Muscle layer of duodenum (tissue), 2 donors: ENCODE measurements at regions not wholly inside any gene's neighbourhood (a gene's known extent, or its start where the extent isn't known, plus 50 kb on each side); places are given as distances from the start of the nearest gene placed in this dataset.
"Not testable (repeated sequence)": the region's sequence is repeated elsewhere in the genome, so short reads cannot be mapped to it uniquely, and the experiment has no call there.

Experiments
- H3K27ac ChIP-seq: one replicate; pipeline ENCODE4 v1.7.0; 2013; ENCODE audit warnings: mild to moderate bottlenecking, low read length
- H3K27me3 ChIP-seq: one replicate; pipeline ENCODE4 v1.7.0; 2013; ENCODE audit warnings: low read depth, mild to moderate bottlenecking, control low read depth, low read length
- H3K36me3 ChIP-seq, 2 donors: one replicate each; pipeline ENCODE4 v1.7.0; 2013; ENCODE audit warnings: low read length in 2 of 2, control low read depth in 1 of 2, mild to moderate bottlenecking in 1 of 2; ENCODE audit not compliant: insufficient read depth in 2 of 2, control insufficient read depth in 1 of 2
- H3K4me1 ChIP-seq, 2 donors: one replicate each; pipeline ENCODE4 v1.7.0; 2013; ENCODE audit warnings: low read length in 2 of 2, mild to moderate bottlenecking in 2 of 2, control low read depth in 1 of 2, moderate library complexity in 1 of 2; ENCODE audit not compliant: insufficient read depth in 2 of 2, control insufficient read depth in 1 of 2
- H3K4me3 ChIP-seq, 2 donors: one replicate each; pipeline ENCODE4 v1.7.0; 2013; ENCODE audit warnings: low read length in 2 of 2, low read depth in 1 of 2, mild to moderate bottlenecking in 1 of 2
- H3K9me3 ChIP-seq, 2 donors: one replicate each; pipeline ENCODE4 v1.7.0; 2013; ENCODE audit warnings: low read length in 2 of 2, control low read depth in 1 of 2, mild to moderate bottlenecking in 1 of 2; ENCODE audit not compliant: control insufficient read depth in 1 of 2
- donor health status: healthy.

DNA sequence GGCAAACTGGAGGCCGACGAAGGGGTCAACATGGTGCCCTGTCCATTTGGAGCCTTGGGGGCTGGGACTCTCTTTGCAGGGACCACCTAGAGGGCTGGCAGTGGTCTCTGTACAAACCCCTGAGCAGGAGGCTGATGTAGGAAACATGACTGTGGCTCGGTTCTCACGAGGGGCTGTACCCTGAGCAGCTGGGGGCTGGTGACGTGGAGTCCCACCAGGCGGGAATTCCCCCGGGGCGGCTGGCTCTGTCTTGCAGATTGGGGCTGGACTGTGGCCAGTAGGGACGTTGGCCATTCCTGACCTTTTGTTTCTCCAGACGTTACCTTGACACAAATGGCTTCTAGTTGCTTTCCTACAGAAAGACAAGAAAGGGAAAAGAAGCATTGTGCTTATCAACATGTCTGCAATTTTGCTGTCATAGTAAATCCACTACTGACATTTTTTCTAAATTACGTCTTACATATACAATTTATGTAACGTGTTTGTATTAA, 115.6 kb upstream of the PRKX start:
- not testable (repeated sequence) for H3K4me1 ChIP-seq, H3K4me3 ChIP-seq, H3K27ac ChIP-seq, H3K9me3 ChIP-seq, H3K36me3 ChIP-seq, H3K27me3 ChIP-seq

GRCh38 chrX:3828378-3829040, 115.1 kb upstream of the PRKX start:
- not testable (repeated sequence) for H3K36me3 ChIP-seq, H3K27ac ChIP-seq, H3K9me3 ChIP-seq, H3K4me1 ChIP-seq, H3K4me3 ChIP-seq, H3K27me3 ChIP-seq

DNA sequence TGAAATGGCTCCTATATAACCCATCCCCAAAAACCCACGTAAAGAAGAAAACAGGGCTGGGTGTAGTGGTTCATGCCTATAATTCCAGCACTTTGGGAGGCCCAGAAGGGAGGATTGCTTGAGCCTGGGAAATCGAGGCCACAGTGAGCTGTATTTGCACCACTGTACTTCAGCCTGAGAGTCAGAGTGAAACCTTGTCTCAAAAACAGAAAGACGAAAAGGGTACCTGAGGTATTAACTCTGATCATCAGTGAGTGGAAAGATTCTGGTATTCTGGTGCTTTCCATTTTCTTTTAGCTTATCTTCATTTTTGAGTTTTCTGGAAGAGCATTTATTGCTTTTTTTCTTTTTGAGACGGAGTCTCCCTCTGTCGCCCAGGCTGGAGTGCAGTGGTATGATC, 110.6 kb upstream of the PRKX start:
- H3K4me1 ChIP-seq, H3K27me3 ChIP-seq, H3K36me3 ChIP-seq, H3K4me3 ChIP-seq, H3K27ac ChIP-seq, H3K9me3 ChIP-seq: not testable (repeated sequence)

- Histone ChIP-seq H3K4me1 (no peaks in the 10 kb centered on the region), H3K36me3 (no peaks in the 10 kb centered on the region), H3K4me3 (no peak overlapping the region), H3K9me3 (no peaks in the 10 kb centered on the region), H3K27me3 (no peaks in the 10 kb centered on the region), H3K27ac (no peak overlapping the region)
These were observed 106.7 kb upstream of the PRKX start for GRCh38 chrX:3820167-3820566.

DNA sequence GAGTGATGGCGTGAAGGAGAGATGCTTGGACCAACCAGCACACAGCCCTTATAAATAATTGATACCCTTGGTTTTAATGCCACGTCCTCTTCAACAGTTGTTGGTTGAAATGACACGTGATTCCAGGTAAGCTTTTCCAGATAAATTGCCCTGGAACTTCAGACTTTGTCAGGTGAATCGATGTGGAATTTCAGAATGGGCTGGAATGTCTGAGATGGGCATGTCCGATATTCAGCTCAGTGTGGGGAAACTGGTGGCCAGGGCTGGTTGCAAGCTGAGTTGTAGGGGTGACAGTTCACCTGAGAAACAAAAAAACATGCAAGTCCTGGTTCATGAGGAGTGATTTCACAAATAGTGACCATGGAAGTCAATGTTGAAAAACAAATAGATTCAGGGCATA, 104.0 kb upstream of the PRKX start:
- H3K4me1 ChIP-seq, H3K4me3 ChIP-seq, H3K9me3 ChIP-seq, H3K36me3 ChIP-seq, H3K27me3 ChIP-seq, H3K27ac ChIP-seq: not testable (repeated sequence)

DNA sequence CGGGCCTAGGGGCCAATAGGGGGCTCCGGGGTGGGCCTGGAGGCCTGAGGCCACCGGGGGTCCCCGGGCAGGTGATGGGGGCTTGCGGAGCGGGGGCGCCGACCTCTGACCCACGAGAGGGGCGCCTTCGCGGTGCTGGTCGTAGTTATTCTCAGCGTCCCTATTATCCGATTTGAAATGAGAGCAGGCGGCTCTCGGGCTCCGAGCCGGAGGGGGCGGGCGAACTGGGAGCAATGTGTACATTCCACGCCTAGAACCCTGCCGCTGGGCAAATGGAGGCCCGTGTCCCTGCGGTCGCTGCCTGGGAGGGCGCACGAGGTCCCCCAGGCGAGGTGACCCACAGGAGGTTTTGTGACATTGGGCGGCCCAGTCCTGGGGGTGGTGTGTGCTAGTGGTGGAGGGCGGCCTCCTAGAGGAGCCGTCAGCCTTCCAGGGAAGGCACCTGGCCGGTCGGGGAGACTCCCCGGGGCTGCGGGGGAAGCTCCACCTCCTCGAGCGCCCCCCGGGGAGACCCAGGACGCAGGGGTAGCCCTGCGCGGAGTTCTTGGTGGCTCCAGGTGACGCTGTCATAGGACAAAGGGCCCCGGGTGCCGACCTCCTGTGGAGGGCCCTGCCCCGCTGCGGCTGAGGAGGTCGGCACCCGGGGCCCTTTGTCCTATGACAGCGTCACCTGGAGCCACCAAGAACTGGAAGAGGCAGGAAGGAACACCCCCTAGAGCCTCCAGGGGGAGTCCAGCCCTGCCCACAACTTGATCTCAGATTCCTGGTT, 102.6 kb upstream of the PRKX start:
- peak overlapping the region; percentile 33 to 67 for H3K4me3 ChIP-seq
- H3K36me3 ChIP-seq: no peaks in the 10 kb centered on the region

GRCh38 chrX:3811331-3812311, 98.2 kb upstream of the PRKX start:
- no peak overlapping the region for H3K4me3 ChIP-seq
- H3K36me3 ChIP-seq: no peaks in the 10 kb centered on the region
- no peaks in the 10 kb centered on the region for H3K27me3 ChIP-seq
- H3K27ac ChIP-seq: no peak overlapping the region
- H3K4me1 ChIP-seq: no peaks in the 10 kb centered on the region
- H3K9me3 ChIP-seq: no peaks in the 10 kb centered on the region

More for the DNA sequence above, 102.6 kb upstream of the PRKX start:
- Histone ChIP-seq H3K4me1 (no peaks in the 10 kb centered on the region), H3K27me3 (no peaks in the 10 kb centered on the region), H3K9me3 (no peaks in the 10 kb centered on the region), H3K27ac (peak overlapping the region; percentile 31)

- Histone ChIP-seq H3K4me1 (no peaks in the 10 kb centered on the region), H3K9me3 (no peaks in the 10 kb centered on the region), H3K4me3 (no peak overlapping the region), H3K27me3 (no peaks in the 10 kb centered on the region), H3K36me3 (no peaks in the 10 kb centered on the region), H3K27ac (no peak overlapping the region)
These were observed 94.5 kb upstream of the PRKX start for GRCh38 chrX:3807906-3808305.

GRCh38 chrX:3806630-3807029, 93.2 kb upstream of the PRKX start:
- Histone ChIP-seq H3K4me3 (no peak overlapping the region), H3K27me3 (no peaks in the 10 kb centered on the region), H3K4me1 (no peaks in the 10 kb centered on the region), H3K36me3 (no peaks in the 10 kb centered on the region), H3K27ac (no peak overlapping the region), H3K9me3 (no peaks in the 10 kb centered on the region)

DNA sequence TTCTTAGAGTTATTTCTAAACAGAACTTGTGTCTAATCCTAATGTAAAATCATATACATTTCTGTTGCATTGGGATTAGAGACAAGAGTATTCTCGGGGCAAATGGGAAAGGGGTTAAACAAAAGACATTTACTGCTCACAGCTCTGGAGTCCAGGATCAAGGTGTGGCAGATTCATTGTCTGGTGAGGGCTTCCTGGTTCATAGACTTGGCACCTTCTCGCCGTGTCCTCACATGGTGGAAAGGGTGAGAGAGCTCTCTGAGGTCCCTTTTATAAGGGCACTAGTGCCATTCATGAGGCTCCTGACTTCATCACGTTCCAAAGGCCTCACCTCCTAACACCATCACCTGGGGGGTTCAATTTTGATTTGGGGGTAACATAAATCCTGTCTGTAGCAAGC, 90.3 kb upstream of the PRKX start:
- H3K27ac ChIP-seq: no peak overlapping the region
- no peak overlapping the region for H3K4me3 ChIP-seq
- no peaks in the 10 kb centered on the region for H3K4me1 ChIP-seq
- H3K27me3 ChIP-seq: no peaks in the 10 kb centered on the region
- no peaks in the 10 kb centered on the region for H3K36me3 ChIP-seq
- H3K9me3 ChIP-seq: no peaks in the 10 kb centered on the region

DNA sequence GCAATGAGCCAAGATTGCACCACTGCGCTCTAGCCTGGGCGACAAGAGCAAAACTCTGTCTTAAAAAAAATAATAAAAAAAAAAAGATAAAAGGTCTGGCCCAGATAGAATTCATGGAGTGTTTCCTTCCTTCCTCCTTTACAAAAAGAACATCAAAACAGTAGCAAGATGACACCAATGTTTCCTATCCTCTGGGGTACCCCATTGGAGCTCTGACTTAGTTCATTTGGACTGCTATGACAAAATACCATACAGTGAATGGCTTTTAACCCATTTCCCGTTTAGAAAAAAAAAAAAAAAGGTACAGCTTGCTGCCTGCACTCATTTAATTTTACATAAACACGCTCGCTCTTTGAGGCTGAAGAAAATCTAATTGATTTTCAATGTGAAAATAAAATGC, 89.9 kb upstream of the PRKX start:
- Histone ChIP-seq H3K4me3 (no peak overlapping the region), H3K36me3 (no peaks in the 10 kb centered on the region), H3K27ac (no peak overlapping the region), H3K4me1 (no peaks in the 10 kb centered on the region), H3K27me3 (no peaks in the 10 kb centered on the region), H3K9me3 (no peaks in the 10 kb centered on the region)
